HG03135 (cell line): ENCODE measurements at regions not wholly inside any gene's neighbourhood (a gene's known extent, or its start where the extent isn't known, plus 50 kb on each side); places are given as distances from the start of the nearest gene placed in this dataset.
"Not testable (repeated sequence)": the region's sequence is repeated elsewhere in the genome, so short reads cannot be mapped to it uniquely, and the experiment has no call there.

Experiments used
- ATAC-seq: cut with Tn5 transposase; IDR thresholded peaks from one replicate; pipeline ENCODE4 v1.9.1; 2021; ENCODE audit warnings: mild to moderate bottlenecking, moderate library complexity; ENCODE audit not compliant: unreplicated experiment

- not testable (repeated sequence) for ATAC-seq
Measured at GRCh38 chr17:20731131-20731530, 151.6 kb downstream of the CDRT15L2 start.

- ATAC-seq, result no peak
Measured at GRCh38 chr17:20733923-20734322, 154.4 kb downstream of the CDRT15L2 start.

- no peak for ATAC-seq
Measured at GRCh38 chr17:20735796-20736195, 156.3 kb downstream of the CDRT15L2 start.

DNA sequence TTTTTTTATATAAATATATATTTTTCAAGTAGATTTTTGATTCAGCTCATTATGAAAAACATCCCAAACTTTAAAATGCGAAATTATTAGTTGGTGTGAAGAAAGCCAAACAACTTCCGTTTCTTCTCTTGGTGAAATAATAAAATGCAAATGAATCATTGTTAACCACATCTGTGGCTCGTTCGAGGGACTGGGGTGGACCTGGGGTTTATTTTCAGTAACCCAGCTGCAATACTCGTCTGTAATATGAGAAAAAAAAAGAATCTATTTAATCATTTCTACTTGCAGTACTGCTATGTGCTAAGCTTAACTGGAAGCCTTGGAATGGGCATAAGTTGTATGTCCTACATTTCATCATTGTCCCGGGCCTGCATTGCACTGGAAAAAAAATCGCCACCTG, 158.1 kb downstream of the CDRT15L2 start:
- ATAC-seq, result not testable (repeated sequence)

GRCh38 chr17:20771104-20771503, 191.6 kb downstream of the CDRT15L2 start:
- no peak for ATAC-seq

- no peak for ATAC-seq
Measured at GRCh38 chr17:20774472-20775135, 195.1 kb downstream of the CDRT15L2 start.

DNA sequence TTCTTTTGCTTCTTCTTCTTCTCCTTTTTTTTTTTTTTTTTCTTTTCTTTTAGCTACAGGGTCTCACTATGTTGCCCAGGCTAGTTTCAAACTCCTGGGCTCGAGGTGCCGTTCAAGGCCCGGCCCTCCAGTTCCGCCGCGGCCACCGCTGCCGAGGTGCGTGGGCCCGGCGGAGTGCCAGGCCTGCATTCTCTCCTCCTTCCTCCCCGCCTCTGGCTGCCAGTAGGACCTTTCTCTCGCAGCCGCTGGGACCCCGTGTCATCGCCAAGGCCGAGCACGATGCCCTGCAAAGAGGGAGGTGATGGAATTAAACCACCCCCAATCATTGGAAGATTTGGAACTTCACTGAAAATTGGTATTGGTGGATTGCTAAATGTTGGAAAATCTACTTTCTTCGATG, 195.8 kb downstream of the CDRT15L2 start:
- ATAC-seq, result no peak

DNA sequence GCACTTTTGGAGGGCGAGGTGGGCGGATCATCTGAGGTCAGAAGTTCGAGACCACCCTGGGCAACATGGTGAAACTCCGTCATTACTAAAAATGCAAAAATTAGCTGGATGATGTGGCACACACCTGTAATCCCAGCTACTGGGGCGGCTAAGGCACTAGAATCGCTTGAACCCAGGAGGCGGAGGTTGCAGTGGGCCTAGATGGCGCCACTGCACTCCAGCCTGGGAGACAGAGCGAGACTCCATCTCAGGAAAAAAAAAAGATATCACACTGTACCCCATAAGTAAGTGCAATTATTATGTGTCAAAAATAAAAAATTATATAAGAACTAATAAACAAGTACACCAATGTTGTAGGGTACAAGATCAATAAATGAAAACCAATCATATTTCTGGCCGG, 200.0 kb downstream of the CDRT15L2 start:
- no peak for ATAC-seq

DNA sequence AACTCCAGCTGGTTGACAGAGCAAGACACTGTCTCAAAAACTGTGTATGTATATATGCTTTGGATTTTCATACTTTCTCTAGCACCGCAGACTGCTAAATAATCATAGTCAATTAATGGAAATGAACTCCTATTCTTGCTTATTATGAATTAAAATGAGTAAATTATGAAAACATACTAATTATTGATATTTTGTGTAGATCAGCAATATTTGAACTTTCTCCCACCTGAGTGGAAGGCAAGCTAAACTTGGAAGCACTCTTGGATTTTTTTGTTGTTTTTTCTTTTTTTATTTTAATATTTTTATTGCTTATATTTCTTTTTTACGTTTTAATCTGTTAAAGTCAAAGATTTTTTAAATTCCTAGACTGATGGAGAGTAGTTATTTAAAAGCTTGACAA, 201.7 kb downstream of the CDRT15L2 start:
- no peak for ATAC-seq

DNA sequence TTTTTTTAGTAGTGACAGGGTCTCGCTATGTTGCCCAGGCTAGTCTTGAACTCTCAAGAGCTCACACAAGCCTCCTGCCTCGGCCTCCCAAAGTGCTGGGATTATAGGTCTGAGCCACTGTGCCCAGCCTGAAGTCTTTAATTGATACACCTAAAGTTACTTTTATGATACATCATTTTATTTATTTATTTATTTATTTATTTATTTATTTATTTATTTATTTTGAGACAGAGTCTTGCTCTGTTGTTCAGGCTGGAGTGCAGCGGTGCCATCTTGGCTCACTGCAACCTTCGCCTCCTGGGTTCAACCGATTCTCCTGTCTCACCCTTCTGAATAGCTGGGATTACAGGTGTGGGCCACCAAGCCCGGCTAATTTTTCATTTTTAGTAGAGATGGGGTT, 202.3 kb downstream of the CDRT15L2 start:
- not testable (repeated sequence) for ATAC-seq

GRCh38 chr17:20783091-20783490, 203.6 kb downstream of the CDRT15L2 start:
- ATAC-seq, result no peak

GRCh38 chr17:20784100-20784665, 204.7 kb downstream of the CDRT15L2 start:
- ATAC-seq, result no peak

- ATAC-seq, result no peak
Measured at GRCh38 chr17:20787281-20787680, 207.8 kb downstream of the CDRT15L2 start.

GRCh38 chr17:20791626-20792025, 212.1 kb downstream of the CDRT15L2 start:
- no peak for ATAC-seq

DNA sequence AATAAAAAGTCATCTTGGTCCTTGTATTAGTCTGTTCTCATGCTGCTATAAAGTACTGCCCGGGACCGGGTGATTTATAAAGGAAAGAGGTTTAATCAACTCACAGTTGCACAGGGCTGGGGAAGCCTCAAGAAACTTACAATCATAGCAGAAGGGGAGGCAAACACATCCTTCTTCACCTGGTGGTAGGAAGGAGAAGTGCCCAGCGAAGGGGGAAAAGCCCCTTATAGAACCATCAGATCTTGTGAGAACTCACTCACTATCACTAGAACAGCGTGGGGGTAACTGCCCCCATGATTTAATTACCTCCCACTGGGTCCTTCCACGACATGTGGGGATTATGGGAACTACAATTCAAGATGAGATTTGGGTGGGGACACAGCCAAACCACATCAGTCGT, 215.0 kb downstream of the CDRT15L2 start:
- not testable (repeated sequence) for ATAC-seq

DNA sequence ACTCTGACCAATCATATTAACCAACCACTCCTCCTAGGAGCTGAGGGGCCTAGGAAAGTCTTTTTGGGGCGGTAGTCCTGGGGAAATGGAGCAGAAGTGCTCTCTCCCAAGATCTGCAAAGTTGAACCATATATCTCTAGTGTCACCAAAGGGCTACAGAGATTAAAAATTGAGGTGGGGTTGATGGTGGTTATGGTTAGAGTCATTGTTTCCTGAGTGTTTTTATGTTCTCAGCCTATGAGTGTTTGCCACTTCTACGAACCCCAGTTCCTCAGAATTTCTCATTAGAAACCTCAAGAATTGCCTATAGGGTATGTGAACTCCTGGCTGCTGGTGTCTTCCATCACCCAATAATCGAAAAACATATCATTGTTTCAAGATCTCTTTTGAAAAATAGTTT, 217.8 kb downstream of the CDRT15L2 start:
- no peak for ATAC-seq

- ATAC-seq, result no peak
Measured at GRCh38 chr17:20800146-20800545, 220.6 kb downstream of the CDRT15L2 start.

GRCh38 chr17:20805751-20806150, 226.2 kb downstream of the CDRT15L2 start:
- no peak for ATAC-seq

DNA sequence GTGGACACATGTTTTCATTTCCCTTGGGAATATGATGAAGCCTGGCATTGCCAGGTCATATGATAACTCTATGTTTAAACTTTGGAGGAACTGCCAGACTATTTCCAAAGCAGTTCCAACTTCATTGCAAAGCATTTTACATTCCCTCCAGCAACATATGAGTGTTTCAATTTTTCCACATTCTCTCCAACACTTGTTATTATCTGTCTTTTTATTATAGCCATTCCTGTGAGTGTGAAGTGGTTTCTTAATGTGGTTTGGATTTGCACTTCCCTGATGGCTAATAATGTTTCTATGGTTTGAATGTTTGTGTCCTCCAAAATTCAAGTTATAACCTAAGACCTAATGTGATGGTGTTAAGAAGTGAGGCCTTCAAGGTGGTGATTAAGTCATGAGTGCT, 228.0 kb downstream of the CDRT15L2 start:
- ATAC-seq, result not testable (repeated sequence)

DNA sequence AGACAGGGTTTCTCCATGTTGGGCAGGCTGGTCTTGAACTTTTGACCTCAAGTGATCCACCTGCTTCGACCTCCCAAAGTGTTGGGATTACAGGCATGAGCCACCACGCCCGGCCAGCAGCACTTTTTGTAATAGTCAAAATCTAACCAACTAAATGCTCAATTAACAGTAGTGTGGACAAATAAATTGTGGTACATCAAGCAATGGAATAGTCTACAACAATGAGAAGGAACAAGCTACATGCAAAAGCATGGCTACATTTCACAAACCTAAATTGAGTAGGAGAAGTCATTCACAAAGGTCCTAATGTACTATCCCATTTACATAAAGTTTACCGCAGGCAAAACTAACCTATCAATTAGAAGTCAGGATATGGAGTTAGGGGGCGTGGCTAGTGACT, 227.4 kb downstream of the USP22 start:
- ATAC-seq, result not testable (repeated sequence)

GRCh38 chr17:20823905-20824304, 218.9 kb downstream of the USP22 start:
- no peak for ATAC-seq

DNA sequence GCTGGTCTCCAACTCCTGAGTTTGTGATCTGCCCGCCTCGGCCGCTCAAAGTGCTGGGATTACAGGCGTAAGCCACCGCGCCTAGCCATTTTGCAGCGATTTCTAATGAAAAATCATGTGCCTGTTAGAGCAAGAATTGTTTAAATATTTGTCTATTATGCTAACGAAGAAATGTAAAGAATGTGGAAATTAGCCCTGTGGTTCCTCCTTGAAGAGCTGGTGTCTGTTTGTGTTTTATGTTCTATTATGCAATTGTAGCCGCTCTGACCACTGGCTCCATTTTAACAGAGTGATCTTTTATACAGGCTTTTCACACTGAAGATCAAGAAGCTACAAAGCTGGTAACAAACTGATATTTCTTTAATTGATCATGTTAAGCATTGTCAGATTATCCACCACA, 217.3 kb downstream of the USP22 start:
- ATAC-seq, result no peak

GRCh38 chr17:20840453-20840852, 202.4 kb downstream of the USP22 start:
- not testable (repeated sequence) for ATAC-seq
